H1 (cell line): ENCODE measurements at regions not wholly inside any gene's neighbourhood (a gene's known extent, or its start where the extent isn't known, plus 50 kb on each side); places are given as distances from the start of the nearest gene placed in this dataset.

ENCODE experiments used
- CTCF ChIA-PET: fragments of 300-600 bp; sonication (Branson Sonifier 250); formaldehyde crosslinking; loops from one replicate; lab custom pipeline; 2021; ENCODE audit not compliant: partially characterized antibody; lab: Charles Lee
- POLR2A ChIA-PET: fragments of 300-600 bp; sonication (Branson Sonifier 250); formaldehyde crosslinking; loops from one replicate; lab custom pipeline; 2021; ENCODE audit warnings: inconsistent platforms; ENCODE audit not compliant: partially characterized antibody; lab: Charles Lee
- DNase-seq, 2 experiments: peaks; one replicate each; pipeline versions ENCODE4 v3.0.0 to v3.0.0-alpha.2; 2010 to 2022; ENCODE audit warnings: low spot score in 2 of 2, low read depth in 1 of 2, mixed read lengths in 1 of 2
- FAIRE-seq: peaks from 2 replicates; lab custom pipeline; 2011; peaks lifted over from hg19 to GRCh38; lab: Jason Lieb, UNC
- H2AFZ ChIP-seq: 2 replicates; pipeline ENCODE4 v1.8.1; 2012; ENCODE audit warnings: low read length, inconsistent platforms
- H2AK5ac ChIP-seq: 2 replicates; pipeline ENCODE4 v1.6.1; 2013; ENCODE audit warnings: low read depth, low read length
- H2BK120ac ChIP-seq: replicated peaks from 2 replicates; pipeline ENCODE3; 2013; ENCODE audit warnings: low read depth, low read length, inconsistent platforms
- H2BK12ac ChIP-seq: 2 replicates; pipeline ENCODE4 v1.6.1; 2013; ENCODE audit warnings: low read depth, low read length
- H2BK15ac ChIP-seq: 2 replicates; pipeline ENCODE4 v1.6.1; 2013; ENCODE audit warnings: low read length
- H2BK20ac ChIP-seq: 2 replicates; pipeline ENCODE4 v1.6.1; 2013; ENCODE audit warnings: low read length
- H2BK5ac ChIP-seq: 2 replicates; pipeline ENCODE4 v1.6.1; 2013; ENCODE audit warnings: low read depth, low read length
- H3K14ac ChIP-seq: 2 replicates; pipeline ENCODE4 v1.6.1; 2013; ENCODE audit warnings: inconsistent platforms; ENCODE audit not compliant: insufficient read length
- H3K18ac ChIP-seq: 2 replicates; pipeline ENCODE4 v1.6.1; 2013; ENCODE audit warnings: low read length; ENCODE audit errors: extremely low read depth
- H3K23ac ChIP-seq: 2 replicates; pipeline ENCODE4 v1.6.1; 2013; ENCODE audit warnings: inconsistent platforms; ENCODE audit not compliant: insufficient read length
- H3K23me2 ChIP-seq: 2 replicates; pipeline ENCODE4 v1.6.1; 2013; ENCODE audit warnings: low read depth, low read length
- H3K27ac ChIP-seq: 2 replicates; pipeline ENCODE4 v1.6.1; 2011; ENCODE audit warnings: low read depth, low read length, inconsistent platforms
- H3K27me3 ChIP-seq, 4 experiments: replicated peaks in 1 of 4; 1 replicate in 1 of 4; 2 replicates in 3 of 4; pipeline versions ENCODE4 v1.6.1 to v1.8.1; 2011 to 2013; ENCODE audit warnings: low read length in 3 of 4, mild to moderate bottlenecking in 3 of 4, inconsistent platforms in 2 of 4, mixed read lengths in 2 of 4, moderate library complexity in 1 of 4; ENCODE audit not compliant: control insufficient read depth in 3 of 4, insufficient read depth in 3 of 4; ENCODE audit errors: extremely low read depth in 1 of 4
- H3K36me3 ChIP-seq, 4 experiments: 2 replicates each; pipeline versions ENCODE4 v1.6.1 to v1.8.1; 2011 to 2013; ENCODE audit warnings: mild to moderate bottlenecking in 4 of 4, low read length in 3 of 4, moderate library complexity in 2 of 4, control low read depth in 1 of 4, inconsistent platforms in 1 of 4; ENCODE audit not compliant: insufficient read depth in 4 of 4, control insufficient read depth in 2 of 4
- H3K4ac ChIP-seq: replicated peaks from 2 replicates; pipeline ENCODE3; 2013; ENCODE audit warnings: low read length, low read depth, mixed read lengths, inconsistent platforms; ENCODE audit not compliant: insufficient read length
- H3K4me1 ChIP-seq, 4 experiments: replicated peaks in 1 of 4; 1 replicate in 1 of 4; 2 replicates in 3 of 4; pipeline versions ENCODE4 v1.6.1 to v1.8.1; 2011 to 2013; ENCODE audit warnings: low read length in 3 of 4, inconsistent platforms in 2 of 4, mixed read lengths in 1 of 4; ENCODE audit not compliant: insufficient read depth in 4 of 4, control insufficient read depth in 3 of 4
- H3K4me2 ChIP-seq, 2 experiments: 2 replicates each; pipeline versions ENCODE4 v1.6.1 to v1.8.1; 2011 to 2013; ENCODE audit warnings: low read depth in 2 of 2, low read length in 2 of 2, control low read depth in 1 of 2, inconsistent platforms in 1 of 2, mild to moderate bottlenecking in 1 of 2; ENCODE audit not compliant: insufficient read depth in 1 of 2
- H3K4me3 ChIP-seq, 4 experiments: fragments of 200-600, 300-600 bp in 1 of 4; sonication (generic), shearing (Covaris generic), sonication (Bioruptor Twin) in 1 of 4; 2 replicates each; pipeline versions ENCODE4 v1.5.1 to v1.8.1; 2011 to 2016; ENCODE audit warnings: low read length in 4 of 4, low read depth in 3 of 4, control low read depth in 2 of 4, inconsistent platforms in 2 of 4, mild to moderate bottlenecking in 2 of 4, mixed read lengths in 1 of 4, moderate library complexity in 1 of 4; ENCODE audit not compliant: insufficient read depth in 2 of 4; ENCODE audit errors: extremely low read depth in 1 of 4
- H3K56ac ChIP-seq: replicated peaks from 2 replicates; pipeline ENCODE3; 2013; ENCODE audit warnings: low read depth, mild to moderate bottlenecking, mixed read lengths, low read length, inconsistent platforms; ENCODE audit not compliant: insufficient read length
- H3K79me1 ChIP-seq: 2 replicates; pipeline ENCODE4 v1.6.1; 2013; ENCODE audit warnings: low read depth, low read length, control low read depth
- H3K79me2 ChIP-seq, 2 experiments: 2 replicates each; pipeline versions ENCODE4 v1.6.1 to v1.8.1; 2012 to 2013; ENCODE audit warnings: low read length in 2 of 2, mild to moderate bottlenecking in 2 of 2, inconsistent platforms in 1 of 2; ENCODE audit not compliant: insufficient read depth in 2 of 2, control insufficient read depth in 1 of 2
- H3K9ac ChIP-seq, 4 experiments: replicated peaks in 1 of 4; 1 replicate in 1 of 4; 2 replicates in 3 of 4; pipeline versions ENCODE4 v1.6.1 to v1.8.1; 2011 to 2013; ENCODE audit warnings: low read depth in 3 of 4, low read length in 3 of 4, control low read depth in 2 of 4, mild to moderate bottlenecking in 2 of 4, moderate library complexity in 2 of 4, inconsistent platforms in 1 of 4; ENCODE audit errors: extremely low read depth in 1 of 4
- H3K9me3 ChIP-seq, 2 experiments: 2 replicates each; pipeline versions ENCODE4 v1.6.1 to v1.8.1; 2012 to 2013; ENCODE audit warnings: mild to moderate bottlenecking in 2 of 2, moderate library complexity in 2 of 2, control low read depth in 1 of 2, inconsistent platforms in 1 of 2, low read depth in 1 of 2, low read length in 1 of 2, mixed read lengths in 1 of 2; ENCODE audit not compliant: insufficient read depth in 2 of 2
- H4K20me1 ChIP-seq, 2 experiments: replicated peaks in 1 of 2; 2 replicates each; pipeline versions ENCODE3 to v1.8.1; 2011 to 2013; ENCODE audit warnings: inconsistent platforms in 2 of 2, low read length in 2 of 2, mild to moderate bottlenecking in 1 of 2; ENCODE audit not compliant: insufficient read depth in 2 of 2, control insufficient read depth in 1 of 2
- H4K5ac ChIP-seq: 2 replicates; pipeline ENCODE4 v1.6.1; 2013; ENCODE audit warnings: low read length, low read depth, mixed read lengths, inconsistent platforms; ENCODE audit not compliant: insufficient read length
- H4K8ac ChIP-seq: 2 replicates; pipeline ENCODE4 v1.8.0; 2013; ENCODE audit warnings: mild to moderate bottlenecking, moderate library complexity, low read length, inconsistent platforms; ENCODE audit not compliant: insufficient read depth; ENCODE audit errors: extremely low read depth
- H4K91ac ChIP-seq: replicated peaks from 2 replicates; pipeline ENCODE3; 2013; ENCODE audit warnings: low read length, mixed read lengths, inconsistent platforms; ENCODE audit not compliant: insufficient read length
- CREB1 ChIP-seq: IDR thresholded peaks from 2 replicates; pipeline ENCODE4 v1.6.1; 2012; ENCODE audit warnings: inconsistent platforms
- MAFK ChIP-seq: IDR thresholded peaks from 2 replicates; pipeline ENCODE4 v1.6.1; 2012; ENCODE audit warnings: low read depth, mild to moderate bottlenecking, improper control_type of control experiment, low read length
- POU5F1 ChIP-seq: IDR thresholded peaks from 2 replicates; pipeline ENCODE4 v1.6.1; 2011; ENCODE audit warnings: low read depth, mild to moderate bottlenecking, low read length, moderate library complexity
- RBBP5 ChIP-seq: IDR thresholded peaks from 2 replicates; pipeline ENCODE4 v1.7.1; 2012; ENCODE audit warnings: low read depth, mild to moderate bottlenecking, inconsistent platforms, low read length, moderate library complexity, borderline replicate concordance
- SIRT6 ChIP-seq: IDR thresholded peaks from one replicate; pipeline ENCODE4 v1.7.1; 2012; ENCODE audit warnings: low read length, inconsistent platforms
- SUZ12 ChIP-seq: fragments of 200-600 bp; sonication (generic); IDR thresholded peaks from 2 replicates; pipeline ENCODE4 v1.6.1; 2012; ENCODE audit warnings: mild to moderate bottlenecking, inconsistent platforms, low read length, moderate library complexity, mixed read lengths
- TEAD4 ChIP-seq: IDR thresholded peaks from 2 replicates; pipeline ENCODE4 v1.6.1; 2012; ENCODE audit warnings: low read depth, low read length, inconsistent platforms, mixed read lengths
- WGBS, 2 experiments: shearing (Covaris generic) in 1 of 2; methylation state at CpG; one replicate each; pipeline versions ENCODE4 v1.1.6 to v1.1.7; 2013 to 2015; ENCODE audit warnings: low lambda C conversion rate in 2 of 2, mixed read lengths in 2 of 2, inconsistent platforms in 1 of 2, low coverage in 1 of 2, missing lambda C conversion rate in 1 of 2; ENCODE audit not compliant: insufficient replicate concordance in 2 of 2, insufficient coverage in 1 of 2, insufficient read length in 1 of 2; ENCODE audit errors: extremely low coverage in 1 of 2, missing lambda C conversion rate in 1 of 2; 5-methylcytosine and 5-hydroxymethylcytosine counted together
- TF ChIP-seq, protein P1 (sequence below): IDR thresholded peaks from 2 replicates; pipeline ENCODE4 v1.6.1; 2011; ENCODE audit warnings: low read depth, mild to moderate bottlenecking, low read length; ENCODE audit not compliant: insufficient read depth
- TF ChIP-seq, protein P2 (sequence below): IDR thresholded peaks from 2 replicates; pipeline ENCODE4 v1.6.1; 2011; ENCODE audit warnings: low read length, improper control_type of control experiment

DNA sequence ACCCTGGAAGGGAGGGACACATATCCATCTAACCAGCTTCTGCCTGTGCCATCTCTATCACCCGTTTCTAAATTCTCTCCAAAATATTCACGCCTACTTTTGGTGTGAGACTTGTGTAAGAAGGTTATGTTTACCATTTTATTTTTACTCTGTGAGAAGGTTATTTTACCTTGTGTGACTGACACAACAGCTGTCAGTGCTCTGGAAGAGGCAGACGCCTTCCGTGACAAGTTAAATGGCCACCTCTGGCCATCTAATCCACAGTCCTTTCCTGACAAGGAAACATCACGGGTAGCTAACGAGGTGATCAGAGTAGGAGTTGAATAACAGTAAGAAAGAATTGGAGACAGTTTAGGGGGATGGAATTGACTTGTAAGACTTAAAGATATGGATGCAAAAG is 443.8 kb upstream of the PIK3R1 start:
- ChIA-PET CTCF (interaction anchor here (0.5 to 1.1 kb wide), 3 partner anchors 109 to 481 kb away, joined by 3 read pairs; no protein-coding TSS in a partner anchor), POLR2A (interaction anchor here (1.0 kb wide), 1 partner anchor 9 kb away, joined by 5 read pairs; no protein-coding TSS in a partner anchor)
- Histone ChIP-seq H3K79me2 (no peaks in the 10 kb centered on the region), H4K91ac (no peak overlapping the region), H2BK12ac (no peak overlapping the region), H4K5ac (no peak overlapping the region), H2BK20ac (no peak overlapping the region), H3K4ac (no peak overlapping the region), H3K27me3 (no peaks in the 10 kb centered on the region), H2BK15ac (no peak overlapping the region), H4K8ac (no peak overlapping the region), H3K18ac (no peak overlapping the region), H4K20me1 (no peaks in the 10 kb centered on the region), H3K4me3 (no peak overlapping the region), H2AFZ (no peak overlapping the region), H3K4me2 (no peak overlapping the region), H2BK120ac (no peak overlapping the region), H3K14ac (no peak overlapping the region), H3K79me1 (no peaks in the 10 kb centered on the region; the same call in 1 of the 2 replicates), H3K23ac (no peak overlapping the region), H3K36me3 (no peaks in the 10 kb centered on the region), H2BK5ac (no peak overlapping the region), H3K9ac (no peak overlapping the region), H3K4me1 (peaks cover 0 to 13% (median 0%) of the 10 kb centered on the region in 4 experiments; a peak in 3 of 7 replicates), H2AK5ac (no peak overlapping the region), H3K9me3 (no peaks in the 10 kb centered on the region), H3K23me2 (no peaks in the 10 kb centered on the region), H3K27ac (no peak overlapping the region), H3K56ac (no peak overlapping the region)
- 84% methylated on average over 6 of the region's 6 CpGs; no CpG with 5 or more reads in 1 of the 2 experiments for WGBS, 2 experiments
- DNase-seq (no peak), FAIRE-seq (no peak)
- no peak for TF ChIP-seq SIRT6
- no peak for TF ChIP-seq MAFK
- TF ChIP-seq, protein P1, sequence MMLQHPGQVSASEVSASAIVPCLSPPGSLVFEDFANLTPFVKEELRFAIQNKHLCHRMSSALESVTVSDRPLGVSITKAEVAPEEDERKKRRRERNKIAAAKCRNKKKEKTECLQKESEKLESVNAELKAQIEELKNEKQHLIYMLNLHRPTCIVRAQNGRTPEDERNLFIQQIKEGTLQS: no peak
- no peak for TF ChIP-seq RBBP5
- TF ChIP-seq CREB1: no peak
- no peak for TF ChIP-seq TEAD4
- TF ChIP-seq POU5F1: no peak
- TF ChIP-seq, protein P2, sequence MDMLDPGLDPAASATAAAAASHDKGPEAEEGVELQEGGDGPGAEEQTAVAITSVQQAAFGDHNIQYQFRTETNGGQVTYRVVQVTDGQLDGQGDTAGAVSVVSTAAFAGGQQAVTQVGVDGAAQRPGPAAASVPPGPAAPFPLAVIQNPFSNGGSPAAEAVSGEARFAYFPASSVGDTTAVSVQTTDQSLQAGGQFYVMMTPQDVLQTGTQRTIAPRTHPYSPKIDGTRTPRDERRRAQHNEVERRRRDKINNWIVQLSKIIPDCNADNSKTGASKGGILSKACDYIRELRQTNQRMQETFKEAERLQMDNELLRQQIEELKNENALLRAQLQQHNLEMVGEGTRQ: no peak
- no peak for TF ChIP-seq SUZ12
